22Rv1 (cell line): ENCODE measurements at regions not wholly inside any gene's neighbourhood (a gene's known extent, or its start where the extent isn't known, plus 50 kb on each side); places are given as distances from the start of the nearest gene placed in this dataset.

Experiments
- CTCF ChIP-seq: fragments of 450-650 bp; IDR thresholded peaks from 2 replicates; pipeline ENCODE4 v1.5.1; 2017; ENCODE audit warnings: mild to moderate bottlenecking
- ZFX ChIP-seq: fragments of 450-650 bp; IDR thresholded peaks from 2 replicates; pipeline ENCODE4 v1.6.1; 2017; ENCODE audit warnings: antibody characterized with exemption, borderline replicate concordance

- no peak for TF ChIP-seq CTCF
- TF ChIP-seq ZFX: no peak
Observed at GRCh38 chr6:120228297-120228696, 878.7 kb upstream of the MAN1A1 start.
